Ascending aorta (tissue), 2 donors: ENCODE measurements at regions not wholly inside any gene's neighbourhood (a gene's known extent, or its start where the extent isn't known, plus 50 kb on each side); places are given as distances from the start of the nearest gene placed in this dataset.

Source experiments
- DNase-seq, 2 donors: peaks; one replicate each; pipeline ENCODE4 v3.0.0-alpha.2; 2019; ENCODE audit warnings: low spot score in 2 of 2
- H3K27ac ChIP-seq, 2 donors: fragments of 200-600 bp; sonication (generic); one replicate each; pipeline ENCODE4 v1.5.1; 2016 to 2017; ENCODE audit warnings: mild to moderate bottlenecking in 1 of 2
- H3K27me3 ChIP-seq: fragments of 200-600 bp; sonication (generic); one replicate; pipeline ENCODE4 v1.5.1; 2017
- H3K36me3 ChIP-seq, 2 donors: fragments of 200-600 bp; sonication (generic); one replicate each; pipeline ENCODE4 v1.5.1; 2016
- H3K4me1 ChIP-seq, 2 donors: fragments of 200-600 bp; sonication (generic); one replicate each; pipeline ENCODE4 v1.5.1; 2016 to 2017; ENCODE audit warnings: mild to moderate bottlenecking in 1 of 2
- H3K4me3 ChIP-seq, 2 donors: fragments of 200-600 bp; sonication (generic); one replicate each; pipeline ENCODE4 v1.5.1; 2016 to 2017; ENCODE audit warnings: mild to moderate bottlenecking in 1 of 2
- H3K9me3 ChIP-seq, 2 donors: fragments of 200-600 bp; sonication (generic); one replicate each; pipeline ENCODE4 v1.5.1; 2016
- intact Hi-C: fragments of 100-400 bp; cut with DNase I; formaldehyde crosslinking; loops from one replicate; pipeline ENCODE4 v1.15.1; 2023
- TF ChIP-seq, protein P1 (sequence below), 3 experiments: fragments of 200-600 bp in 2 of 3; fragments of 450-650 bp in 1 of 3; sonication (generic) in 2 of 3; IDR thresholded peaks; one replicate each; pipeline ENCODE4 v1.5.1; 2016 to 2019; ENCODE audit warnings: antibody characterized with exemption in 3 of 3, mild to moderate bottlenecking in 1 of 3, moderate library complexity in 1 of 3

DNA sequence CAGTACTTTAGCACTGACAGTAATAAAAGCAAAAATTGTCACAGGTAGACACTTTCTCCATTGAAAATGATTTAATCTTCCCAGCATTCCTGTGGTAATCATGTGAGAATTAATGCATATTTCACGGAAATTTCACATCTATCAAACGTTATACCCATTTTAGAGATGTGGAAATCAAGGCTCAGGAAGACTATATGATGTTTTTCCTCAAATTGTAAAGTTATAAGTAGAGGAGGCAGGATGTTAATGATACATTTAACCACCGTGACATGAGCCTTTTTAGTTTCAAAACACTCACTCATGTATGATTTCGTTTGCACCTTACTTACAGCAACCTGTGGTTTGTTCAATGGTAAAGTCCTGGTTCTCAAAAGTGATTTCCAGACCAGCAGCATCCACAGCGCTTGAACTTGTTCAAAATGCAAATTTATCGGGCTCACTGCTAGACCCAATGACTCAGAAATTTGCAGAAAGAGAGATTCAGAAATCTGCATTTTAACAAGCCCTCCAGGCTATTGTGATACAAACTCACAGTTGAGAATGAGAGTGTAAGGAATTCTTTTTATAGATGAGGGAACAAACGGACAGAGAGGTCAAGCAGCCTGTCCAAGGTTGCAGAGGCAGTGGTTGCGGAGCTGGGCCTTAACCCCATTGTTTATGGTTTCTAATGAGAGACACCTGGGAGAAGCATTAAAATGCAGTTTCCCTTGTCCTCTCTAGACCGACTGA lies 654.8 kb upstream of the TBX3 start:
- intact Hi-C loops, result no loop called here
- Histone ChIP-seq H3K27me3 (no peaks in the 10 kb centered on the region), H3K4me1 (peaks cover 0 to 5% of the 10 kb centered on the region in 2 donors), H3K9me3 (no peaks in the 10 kb centered on the region), H3K4me3 (no peak overlapping the region), H3K36me3 (no peaks in the 10 kb centered on the region), H3K27ac (peak overlapping the region; percentile 54 to 72)
- no peak for DNase-seq
- TF ChIP-seq, protein P1, sequence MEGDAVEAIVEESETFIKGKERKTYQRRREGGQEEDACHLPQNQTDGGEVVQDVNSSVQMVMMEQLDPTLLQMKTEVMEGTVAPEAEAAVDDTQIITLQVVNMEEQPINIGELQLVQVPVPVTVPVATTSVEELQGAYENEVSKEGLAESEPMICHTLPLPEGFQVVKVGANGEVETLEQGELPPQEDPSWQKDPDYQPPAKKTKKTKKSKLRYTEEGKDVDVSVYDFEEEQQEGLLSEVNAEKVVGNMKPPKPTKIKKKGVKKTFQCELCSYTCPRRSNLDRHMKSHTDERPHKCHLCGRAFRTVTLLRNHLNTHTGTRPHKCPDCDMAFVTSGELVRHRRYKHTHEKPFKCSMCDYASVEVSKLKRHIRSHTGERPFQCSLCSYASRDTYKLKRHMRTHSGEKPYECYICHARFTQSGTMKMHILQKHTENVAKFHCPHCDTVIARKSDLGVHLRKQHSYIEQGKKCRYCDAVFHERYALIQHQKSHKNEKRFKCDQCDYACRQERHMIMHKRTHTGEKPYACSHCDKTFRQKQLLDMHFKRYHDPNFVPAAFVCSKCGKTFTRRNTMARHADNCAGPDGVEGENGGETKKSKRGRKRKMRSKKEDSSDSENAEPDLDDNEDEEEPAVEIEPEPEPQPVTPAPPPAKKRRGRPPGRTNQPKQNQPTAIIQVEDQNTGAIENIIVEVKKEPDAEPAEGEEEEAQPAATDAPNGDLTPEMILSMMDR (IDR thresholded peaks at IDR 0.05), result no peak

- H3K4me1 ChIP-seq, result peaks cover 0 to 5% of the 10 kb centered on the region in 2 donors
- peak overlapping the region; percentile 54 to 72 for H3K27ac ChIP-seq
- no peak overlapping the region for H3K4me3 ChIP-seq
- TF ChIP-seq, protein P1 (IDR thresholded peaks at IDR 0.05), result no peak
- DNase-seq, result peak in 1 of 2 donors; percentile 83
- intact Hi-C loops, result no loop called here
- no peaks in the 10 kb centered on the region for H3K9me3 ChIP-seq
- H3K27me3 ChIP-seq, result no peaks in the 10 kb centered on the region
- no peaks in the 10 kb centered on the region for H3K36me3 ChIP-seq
These were observed 653.9 kb upstream of the TBX3 start for GRCh38 chr12:115337693-115338543.

DNA sequence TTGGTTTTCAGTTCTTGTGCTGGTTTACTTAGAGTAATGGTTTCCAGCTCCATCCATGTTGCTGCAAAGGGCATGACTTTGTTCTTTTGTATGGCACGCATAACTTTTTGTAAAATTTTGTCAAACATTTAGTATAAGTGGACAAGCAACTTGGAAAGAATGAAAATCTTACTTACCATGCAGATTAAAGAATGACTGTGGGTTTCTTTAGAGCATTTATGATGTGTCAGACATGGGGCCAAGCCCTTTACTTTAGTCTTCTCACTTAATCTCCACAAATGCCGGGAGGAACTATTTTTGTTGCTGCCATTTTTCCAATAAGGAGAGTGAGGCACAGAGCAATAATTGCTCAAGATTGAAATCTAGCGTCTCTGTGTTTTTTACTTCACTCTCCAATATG lies 652.5 kb upstream of the TBX3 start:
- Histone ChIP-seq H3K4me1 (peaks cover 0 to 5% of the 10 kb centered on the region in 2 donors), H3K36me3 (no peaks in the 10 kb centered on the region), H3K27ac (no peak overlapping the region), H3K4me3 (no peak overlapping the region), H3K27me3 (no peaks in the 10 kb centered on the region), H3K9me3 (no peaks in the 10 kb centered on the region)
- DNase-seq, result no peak
- TF ChIP-seq, protein P1 (IDR thresholded peaks at IDR 0.05), result no peak
- intact Hi-C loops, result no loop called here

DNA sequence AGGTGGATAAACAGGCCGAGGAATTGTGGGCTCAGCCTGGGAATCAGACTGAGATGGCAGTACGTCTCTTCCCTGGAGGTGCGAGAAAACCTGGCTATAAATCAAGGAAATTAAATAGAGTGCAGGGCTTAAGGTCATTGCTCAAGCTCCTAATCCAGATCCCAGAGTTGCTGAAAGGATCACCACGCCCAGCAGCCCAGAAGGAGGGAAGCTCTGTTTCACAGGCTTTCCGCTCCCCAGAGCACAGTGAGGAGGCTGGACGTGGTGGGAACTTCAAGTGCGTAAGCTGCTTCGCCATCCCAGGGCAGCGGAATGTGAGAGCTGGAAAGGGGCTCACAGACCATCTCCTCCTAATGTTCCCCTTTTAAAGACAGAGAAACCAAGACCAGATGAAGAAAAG lies 651.6 kb upstream of the TBX3 start:
- H3K4me1 ChIP-seq, result peaks cover 0 to 5% of the 10 kb centered on the region in 2 donors
- H3K9me3 ChIP-seq, result no peaks in the 10 kb centered on the region
- H3K27me3 ChIP-seq, result no peaks in the 10 kb centered on the region
- no peak for DNase-seq
- intact Hi-C loops, result no loop called here
- no peak overlapping the region for H3K4me3 ChIP-seq
- TF ChIP-seq, protein P1 (IDR thresholded peaks at IDR 0.05), result no peak
- H3K27ac ChIP-seq, result no peak overlapping the region
- no peaks in the 10 kb centered on the region for H3K36me3 ChIP-seq

DNA sequence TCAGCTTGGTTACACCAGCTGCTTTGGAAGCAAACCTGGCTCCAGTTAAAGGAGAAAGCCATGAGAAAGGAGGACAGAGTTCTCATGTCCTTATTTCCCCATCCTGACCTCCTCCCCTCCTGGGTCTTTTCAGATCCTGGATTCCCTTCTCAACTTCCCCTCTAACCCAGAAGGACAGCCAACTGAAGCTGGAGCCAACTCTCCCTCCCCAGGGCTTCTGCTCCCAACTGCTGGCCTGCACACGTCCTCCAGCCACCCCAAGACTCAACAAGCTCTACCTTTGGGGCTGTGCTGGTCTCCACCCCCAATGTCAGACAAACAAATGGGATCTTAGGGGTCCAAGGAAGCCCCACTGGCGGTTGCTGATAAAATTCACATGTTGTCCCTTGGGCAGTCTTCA lies 651.1 kb upstream of the TBX3 start:
- TF ChIP-seq, protein P1 (IDR thresholded peaks at IDR 0.05), result no peak
- Histone ChIP-seq H3K4me1 (peaks cover 0 to 5% of the 10 kb centered on the region in 2 donors), H3K4me3 (no peak overlapping the region), H3K27ac (no peak overlapping the region), H3K36me3 (no peaks in the 10 kb centered on the region), H3K27me3 (no peaks in the 10 kb centered on the region), H3K9me3 (no peaks in the 10 kb centered on the region)
- intact Hi-C loops, result no loop called here
- no peak for DNase-seq
